MM.1S (cell line): ENCODE measurements at regions not wholly inside any gene's neighbourhood (a gene's known extent, or its start where the extent isn't known, plus 50 kb on each side); places are given as distances from the start of the nearest gene placed in this dataset.

Experiments used
- EZH2 ChIP-seq: fragments of 300-600 bp; sonication (generic); optimal IDR thresholded peaks from 2 replicates; pipeline ENCODE3; 2017; ENCODE audit warnings: low read depth, mild to moderate bottlenecking, antibody characterized with exemption, low read length, mixed read lengths
- EZH2phosphoT487 ChIP-seq: fragments of 300-600 bp; sonication (generic); IDR thresholded peaks from 2 replicates; pipeline ENCODE4 v1.6.1; 2018; ENCODE audit warnings: antibody characterized with exemption, low read length
- TF ChIP-seq, protein P1 (sequence below): fragments of 300-600 bp; sonication (generic); IDR thresholded peaks from 2 replicates; pipeline ENCODE4 v1.5.1; 2016; ENCODE audit warnings: antibody characterized with exemption, low read length, mixed read lengths

DNA sequence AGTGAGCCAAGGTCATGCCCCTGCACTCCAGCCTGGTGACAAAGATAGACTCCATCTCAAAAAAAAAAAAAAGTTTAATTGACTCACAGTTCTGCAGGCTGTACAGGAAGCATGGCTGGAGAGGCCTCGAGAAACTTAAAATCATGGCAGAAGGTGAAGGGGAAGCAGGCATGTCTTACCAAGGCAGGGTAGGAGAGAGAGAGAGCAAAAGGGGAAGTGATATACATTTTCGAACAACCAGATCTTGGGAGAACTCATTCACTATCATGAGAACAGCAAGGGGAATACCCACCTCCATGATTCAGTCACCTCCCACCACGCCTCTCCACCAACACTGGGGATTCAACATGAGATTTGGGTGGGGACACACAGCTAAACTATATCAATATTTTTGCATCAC lies 315.2 kb upstream of the HTR2C start:
- TF ChIP-seq, protein P1, sequence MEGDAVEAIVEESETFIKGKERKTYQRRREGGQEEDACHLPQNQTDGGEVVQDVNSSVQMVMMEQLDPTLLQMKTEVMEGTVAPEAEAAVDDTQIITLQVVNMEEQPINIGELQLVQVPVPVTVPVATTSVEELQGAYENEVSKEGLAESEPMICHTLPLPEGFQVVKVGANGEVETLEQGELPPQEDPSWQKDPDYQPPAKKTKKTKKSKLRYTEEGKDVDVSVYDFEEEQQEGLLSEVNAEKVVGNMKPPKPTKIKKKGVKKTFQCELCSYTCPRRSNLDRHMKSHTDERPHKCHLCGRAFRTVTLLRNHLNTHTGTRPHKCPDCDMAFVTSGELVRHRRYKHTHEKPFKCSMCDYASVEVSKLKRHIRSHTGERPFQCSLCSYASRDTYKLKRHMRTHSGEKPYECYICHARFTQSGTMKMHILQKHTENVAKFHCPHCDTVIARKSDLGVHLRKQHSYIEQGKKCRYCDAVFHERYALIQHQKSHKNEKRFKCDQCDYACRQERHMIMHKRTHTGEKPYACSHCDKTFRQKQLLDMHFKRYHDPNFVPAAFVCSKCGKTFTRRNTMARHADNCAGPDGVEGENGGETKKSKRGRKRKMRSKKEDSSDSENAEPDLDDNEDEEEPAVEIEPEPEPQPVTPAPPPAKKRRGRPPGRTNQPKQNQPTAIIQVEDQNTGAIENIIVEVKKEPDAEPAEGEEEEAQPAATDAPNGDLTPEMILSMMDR: no peak
- no peak for TF ChIP-seq EZH2
- TF ChIP-seq EZH2phosphoT487: no peak
